Osteoblast (primary cell): ENCODE measurements at regions not wholly inside any gene's neighbourhood (a gene's known extent, or its start where the extent isn't known, plus 50 kb on each side); places are given as distances from the start of the nearest gene placed in this dataset.

ENCODE experiments used
- DNase-seq: peaks from one replicate; pipeline ENCODE4 v3.0.0; 2011; ENCODE audit warnings: low spot score, mixed read lengths; ENCODE audit not compliant: insufficient read length; ENCODE audit errors: missing footprints
- H2AFZ ChIP-seq: 2 replicates; pipeline ENCODE4 v1.6.0; 2011; ENCODE audit warnings: mild to moderate bottlenecking, low read length
- H3K27ac ChIP-seq: 2 replicates; pipeline ENCODE4 v1.5.1; 2011; ENCODE audit warnings: mild to moderate bottlenecking, low read depth, low read length, moderate library complexity
- H3K27me3 ChIP-seq: 2 replicates; pipeline ENCODE4 v1.6.0; 2012; ENCODE audit warnings: mild to moderate bottlenecking, control low read depth, inconsistent platforms, low read length, moderate library complexity; ENCODE audit not compliant: insufficient read depth
- H3K36me3 ChIP-seq: 2 replicates; pipeline ENCODE4 v1.5.1; 2011; ENCODE audit warnings: mild to moderate bottlenecking, low read length, control low read depth, moderate library complexity; ENCODE audit not compliant: insufficient read depth
- H3K4me1 ChIP-seq: 2 replicates; pipeline ENCODE4 v1.5.1; 2011; ENCODE audit warnings: mild to moderate bottlenecking, low read length, control low read depth, moderate library complexity; ENCODE audit not compliant: insufficient read depth
- H3K4me2 ChIP-seq: 2 replicates; pipeline ENCODE4 v1.6.0; 2011; ENCODE audit warnings: mild to moderate bottlenecking, low read length; ENCODE audit not compliant: insufficient read depth
- H3K4me3 ChIP-seq: fragments of 200-600 bp; sonication (generic); 3 replicates; pipeline ENCODE4 v1.5.1; 2012; ENCODE audit warnings: mild to moderate bottlenecking, low read length, inconsistent platforms; ENCODE audit not compliant: insufficient read depth
- H3K79me2 ChIP-seq: 2 replicates; pipeline ENCODE4 v1.6.0; 2012; ENCODE audit warnings: mild to moderate bottlenecking, low read length, control low read depth, inconsistent platforms; ENCODE audit not compliant: insufficient read depth
- H3K9me3 ChIP-seq: 2 replicates; pipeline ENCODE4 v1.5.1; 2011; ENCODE audit warnings: low read depth, low read length, control low read depth
- H4K20me1 ChIP-seq: 2 replicates; pipeline ENCODE4 v1.6.0; 2012; ENCODE audit warnings: mild to moderate bottlenecking, low read length, control low read depth; ENCODE audit not compliant: insufficient read depth
- CTCF ChIP-seq: IDR thresholded peaks from 2 replicates; pipeline ENCODE4 v1.5.1; 2011; ENCODE audit warnings: mild to moderate bottlenecking, low read depth, low read length, moderate library complexity; ENCODE audit errors: extremely low read depth

GRCh38 chr11:25927411-25927953, 404.4 kb upstream of the ANO3 start:
- H2AFZ ChIP-seq, result no peak overlapping the region

GRCh38 chr11:25928076-25928475, 403.9 kb upstream of the ANO3 start:
- no peaks in the 10 kb centered on the region for H3K36me3 ChIP-seq
- no peak overlapping the region for H3K4me3 ChIP-seq
- H3K9me3 ChIP-seq, result no peaks in the 10 kb centered on the region
- DNase-seq, result no peak
- no peak overlapping the region for H3K4me2 ChIP-seq
- no peak overlapping the region for H3K27ac ChIP-seq
- no peaks in the 10 kb centered on the region for H3K4me1 ChIP-seq
- no peak overlapping the region for H2AFZ ChIP-seq
- no peaks in the 10 kb centered on the region for H3K27me3 ChIP-seq
- no peaks in the 10 kb centered on the region for H3K79me2 ChIP-seq
- no peak for TF ChIP-seq CTCF
- no peaks in the 10 kb centered on the region for H4K20me1 ChIP-seq

More at GRCh38 chr11:25927411-25927953, 404.4 kb upstream of the ANO3 start:
- no peaks in the 10 kb centered on the region for H3K27me3 ChIP-seq
- no peaks in the 10 kb centered on the region for H3K79me2 ChIP-seq
- no peak overlapping the region for H3K27ac ChIP-seq
- no peaks in the 10 kb centered on the region for H3K36me3 ChIP-seq
- H3K4me3 ChIP-seq, result no peak overlapping the region
- H3K9me3 ChIP-seq, result no peaks in the 10 kb centered on the region
- H3K4me2 ChIP-seq, result no peak overlapping the region
- no peaks in the 10 kb centered on the region for H3K4me1 ChIP-seq
- H4K20me1 ChIP-seq, result no peaks in the 10 kb centered on the region
- no peak for TF ChIP-seq CTCF
- DNase-seq, result no peak

GRCh38 chr11:25938952-25939351, 393.0 kb upstream of the ANO3 start:
- no peaks in the 10 kb centered on the region for H3K36me3 ChIP-seq
- H3K27ac ChIP-seq, result no peak overlapping the region
- no peaks in the 10 kb centered on the region for H3K79me2 ChIP-seq
- no peaks in the 10 kb centered on the region for H3K9me3 ChIP-seq
- no peak for DNase-seq
- no peak overlapping the region for H3K4me3 ChIP-seq
- H3K4me1 ChIP-seq, result no peaks in the 10 kb centered on the region
- TF ChIP-seq CTCF, result no peak
- H2AFZ ChIP-seq, result no peak overlapping the region
- H3K27me3 ChIP-seq, result no peaks in the 10 kb centered on the region
- H4K20me1 ChIP-seq, result no peaks in the 10 kb centered on the region
- H3K4me2 ChIP-seq, result no peak overlapping the region

- no peak overlapping the region for H3K4me2 ChIP-seq
- no peak overlapping the region for H2AFZ ChIP-seq
- H3K79me2 ChIP-seq, result no peaks in the 10 kb centered on the region
- H3K27ac ChIP-seq, result no peak overlapping the region
- no peaks in the 10 kb centered on the region for H4K20me1 ChIP-seq
- no peak overlapping the region for H3K4me3 ChIP-seq
- no peaks in the 10 kb centered on the region for H3K9me3 ChIP-seq
- DNase-seq, result no peak
- no peaks in the 10 kb centered on the region for H3K4me1 ChIP-seq
- TF ChIP-seq CTCF, result no peak
- H3K36me3 ChIP-seq, result no peaks in the 10 kb centered on the region
- no peaks in the 10 kb centered on the region for H3K27me3 ChIP-seq
Observed at GRCh38 chr11:25939691-25940090, 392.2 kb upstream of the ANO3 start.
